Mucosa of gallbladder (tissue), 1 donor: ENCODE measurements at regions not wholly inside any gene's neighbourhood (a gene's known extent, or its start where the extent isn't known, plus 50 kb on each side); places are given as distances from the start of the nearest gene placed in this dataset.

Experiments
- DNase-seq: peaks from one replicate; pipeline ENCODE4 v3.0.0-alpha.2; 2020; ENCODE audit warnings: low spot score
- donor health status: DM: no; HTN: no; CAD: no.

- no peak for DNase-seq
These were observed 125.0 kb upstream of the MEF2A start for GRCh38 chr15:99440551-99441443.

GRCh38 chr15:99441444-99441800, 124.4 kb upstream of the MEF2A start:
- DNase-seq: no peak

- no peak for DNase-seq
These were observed 123.9 kb upstream of the MEF2A start for GRCh38 chr15:99441871-99442251.

- DNase-seq: peak; percentile 30
These were observed 123.4 kb upstream of the MEF2A start for GRCh38 chr15:99442252-99442897.

- no peak for DNase-seq
These were observed 122.6 kb upstream of the MEF2A start for GRCh38 chr15:99443056-99443756.

- DNase-seq: no peak
These were observed 121.9 kb upstream of the MEF2A start for GRCh38 chr15:99443768-99444446.

GRCh38 chr15:99445272-99445850, 120.4 kb upstream of the MEF2A start:
- no peak for DNase-seq

GRCh38 chr15:99446565-99447496, 119.0 kb upstream of the MEF2A start:
- no peak for DNase-seq

GRCh38 chr15:99447497-99448371, 118.0 kb upstream of the MEF2A start:
- DNase-seq: no peak

GRCh38 chr15:99449514-99449913, 116.3 kb upstream of the MEF2A start:
- DNase-seq: no peak

GRCh38 chr15:99450896-99451358, 114.9 kb upstream of the MEF2A start:
- peak; percentile 70 for DNase-seq

- DNase-seq: no peak
These were observed 114.3 kb upstream of the MEF2A start for GRCh38 chr15:99451484-99451883.

GRCh38 chr15:99452010-99452409, 113.8 kb upstream of the MEF2A start:
- DNase-seq: no peak

GRCh38 chr15:99452728-99453636, 112.8 kb upstream of the MEF2A start:
- DNase-seq: peak; percentile 76

GRCh38 chr15:99453637-99454030, 112.2 kb upstream of the MEF2A start:
- DNase-seq: no peak

- DNase-seq: no peak
These were observed 111.5 kb upstream of the MEF2A start for GRCh38 chr15:99454107-99454809.

- DNase-seq: peak; percentile 87
These were observed 110.6 kb upstream of the MEF2A start for GRCh38 chr15:99454941-99455788.
